WTC11 (cell line): ENCODE measurements at regions not wholly inside any gene's neighbourhood (a gene's known extent, or its start where the extent isn't known, plus 50 kb on each side); places are given as distances from the start of the nearest gene placed in this dataset.

ENCODE experiments used
- ATAC-seq: fragments of 200-7000 bp; cut with Tn5 transposase; 2 replicates; pipeline ENCODE4 v1.10.0; 2021; ENCODE audit warnings: mild to moderate bottlenecking, moderate library complexity
- CTCF ChIA-PET: fragments of 300-600 bp; sonication (Branson Sonifier 250); formaldehyde crosslinking; loops from one replicate; lab custom pipeline; 2021; ENCODE audit warnings: antibody characterized with exemption; lab: Charles Lee
- POLR2A ChIA-PET: fragments of 350-600 bp; sonication (Branson Sonifier 250); formaldehyde crosslinking; loops from one replicate; lab custom pipeline; 2021; ENCODE audit warnings: antibody characterized with exemption; lab: Charles Lee
- DNase-seq: peaks from one replicate; pipeline ENCODE4 v3.0.0; 2021; ENCODE audit warnings: low spot score
- H3K27ac Mint-ChIP-seq: 2 replicates; pipeline ENCODE4 v1.8.0; 2021; ENCODE audit warnings: mixed read lengths
- H3K27me3 Mint-ChIP-seq: 2 replicates; pipeline ENCODE4 v1.8.0; 2021; ENCODE audit warnings: low read depth, mild to moderate bottlenecking, moderate library complexity, mixed read lengths
- H3K36me3 Mint-ChIP-seq: 2 replicates; pipeline ENCODE4 v1.8.0; 2021; ENCODE audit warnings: mixed read lengths
- H3K4me1 Mint-ChIP-seq: 2 replicates; pipeline ENCODE4 v1.8.0; 2022; ENCODE audit warnings: mixed read lengths
- H3K4me3 Mint-ChIP-seq: 2 replicates; pipeline ENCODE4 v1.8.0; 2021; ENCODE audit warnings: mild to moderate bottlenecking, moderate library complexity, mixed read lengths
- H3K9me3 Mint-ChIP-seq: 2 replicates; pipeline ENCODE4 v1.8.0; 2021; ENCODE audit warnings: mixed read lengths
- ATF1 ChIP-seq: sonication (generic); formaldehyde crosslinking; IDR thresholded peaks from 2 replicates; pipeline ENCODE4 v1.8.1; 2023; ENCODE audit warnings: mild to moderate bottlenecking, moderate library complexity, missing genetic modification reagents
- CREB1 ChIP-seq: sonication (generic); formaldehyde crosslinking; IDR thresholded peaks from 2 replicates; pipeline ENCODE4 v1.8.0; 2023; ENCODE audit warnings: mild to moderate bottlenecking, missing genetic modification reagents
- GTF2I ChIP-seq: fragments of 250-450 bp; sonication (Bioruptor Pico); conservative IDR thresholded peaks from 2 replicates; pipeline ENCODE4 v1.4.0; 2021; ENCODE audit warnings: mild to moderate bottlenecking
- HMGA2 ChIP-seq: fragments of 250-450 bp; sonication (Bioruptor Pico); IDR thresholded peaks from 2 replicates; pipeline ENCODE4 v1.4.0; 2021; ENCODE audit warnings: mild to moderate bottlenecking, moderate library complexity
- JAZF1 ChIP-seq: fragments of 250-450 bp; sonication (Bioruptor Pico); IDR thresholded peaks from 2 replicates; pipeline ENCODE4 v1.9.0; 2021; ENCODE audit warnings: moderate library complexity, mild to moderate bottlenecking, inconsistent platforms
- NR1H2 ChIP-seq: sonication (generic); formaldehyde crosslinking; IDR thresholded peaks from 2 replicates; pipeline ENCODE4 v1.9.0; 2021; ENCODE audit warnings: mild to moderate bottlenecking, moderate library complexity, missing genetic modification reagents
- RELA ChIP-seq: sonication (generic); formaldehyde crosslinking; IDR thresholded peaks from 2 replicates; pipeline ENCODE4 v1.8.1; 2022; ENCODE audit warnings: missing genetic modification reagents, mild to moderate bottlenecking, borderline replicate concordance
- RORB ChIP-seq: fragments of 250-450 bp; sonication (Bioruptor Pico); IDR thresholded peaks from 2 replicates; pipeline ENCODE4 v1.9.0; 2021; ENCODE audit warnings: mild to moderate bottlenecking
- SMAD3 ChIP-seq: sonication (generic); formaldehyde crosslinking; IDR thresholded peaks from 2 replicates; pipeline ENCODE4 v1.8.0; 2022; ENCODE audit warnings: missing genetic modification reagents, mild to moderate bottlenecking, borderline replicate concordance
- SP1 ChIP-seq: sonication (generic); formaldehyde crosslinking; conservative IDR thresholded peaks from 2 replicates; pipeline ENCODE4 v1.8.1; 2022; ENCODE audit warnings: missing genetic modification reagents
- TEAD1 ChIP-seq: sonication (generic); formaldehyde crosslinking; IDR thresholded peaks from 2 replicates; pipeline ENCODE4 v1.8.0; 2022; ENCODE audit warnings: mild to moderate bottlenecking, missing genetic modification reagents
- ZNF121 ChIP-seq: sonication (generic); formaldehyde crosslinking; IDR thresholded peaks from 2 replicates; pipeline ENCODE4 v1.8.0; 2023; ENCODE audit warnings: missing genetic modification reagents
- ZNF138 ChIP-seq: sonication (generic); formaldehyde crosslinking; conservative IDR thresholded peaks from 2 replicates; pipeline ENCODE4 v1.8.1; 2022; ENCODE audit warnings: mild to moderate bottlenecking, moderate library complexity, missing genetic modification reagents
- ZNF263 ChIP-seq: sonication (generic); formaldehyde crosslinking; IDR thresholded peaks from 2 replicates; pipeline ENCODE4 v1.8.1; 2022; ENCODE audit warnings: low read depth, mild to moderate bottlenecking, moderate library complexity, missing genetic modification reagents
- ZNF423 ChIP-seq: fragments of 250-450 bp; sonication (Bioruptor Pico); IDR thresholded peaks from 2 replicates; pipeline ENCODE4 v2.1.2; 2022; ENCODE audit warnings: mild to moderate bottlenecking, moderate library complexity
- TF ChIP-seq, protein P1 (sequence below): sonication (generic); formaldehyde crosslinking; conservative IDR thresholded peaks from 2 replicates; pipeline ENCODE4 v1.8.1; 2023; ENCODE audit warnings: mild to moderate bottlenecking, low read depth, missing genetic modification reagents, moderate library complexity
- TF ChIP-seq, protein P2 (sequence below): sonication (generic); formaldehyde crosslinking; IDR thresholded peaks from 2 replicates; pipeline ENCODE4 v1.8.0; 2022; ENCODE audit warnings: mild to moderate bottlenecking, missing genetic modification reagents
- TF ChIP-seq, protein P3 (sequence below): sonication (generic); formaldehyde crosslinking; IDR thresholded peaks from 2 replicates; pipeline ENCODE4 v1.8.0; 2023; ENCODE audit warnings: mild to moderate bottlenecking, missing genetic modification reagents
- TF ChIP-seq, protein P4 (sequence below): sonication (generic); formaldehyde crosslinking; IDR thresholded peaks from 2 replicates; pipeline ENCODE4 v1.8.0; 2022; ENCODE audit warnings: mild to moderate bottlenecking, missing genetic modification reagents

DNA sequence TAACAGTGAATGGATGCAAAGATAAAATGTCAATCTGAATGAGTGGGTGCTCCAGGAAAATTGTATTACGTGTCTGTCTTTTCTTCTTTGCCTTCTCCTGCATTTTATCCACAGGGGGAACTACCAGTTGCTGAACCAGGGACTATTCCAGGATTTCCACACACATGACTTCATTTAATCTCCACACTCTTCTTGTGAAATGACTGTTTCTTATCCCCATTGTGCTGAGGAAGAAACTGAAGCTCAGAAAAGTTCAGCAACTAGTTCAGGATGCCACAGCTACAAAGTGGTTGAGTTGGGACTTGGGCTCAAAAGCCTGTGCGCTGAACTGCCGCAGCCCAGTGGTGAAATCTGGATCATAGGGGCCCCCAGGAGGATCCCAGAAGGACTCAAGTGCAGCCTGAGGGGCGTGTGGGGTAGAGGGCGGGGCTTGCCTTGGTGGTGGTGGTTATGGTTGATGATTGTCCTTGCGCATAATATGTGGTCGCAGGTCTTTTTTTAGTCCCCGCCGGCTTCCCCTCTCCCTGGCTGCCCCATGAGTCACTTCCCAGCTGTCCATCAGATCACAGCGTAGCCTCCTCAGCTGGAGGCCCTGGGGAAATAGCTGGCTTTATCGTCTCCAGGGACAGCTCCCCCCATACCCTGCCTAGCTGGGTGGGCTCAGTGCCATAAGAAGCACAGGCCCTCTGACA is 235.2 kb upstream of the CRY1 start (continued):
- TF ChIP-seq, protein P1, sequence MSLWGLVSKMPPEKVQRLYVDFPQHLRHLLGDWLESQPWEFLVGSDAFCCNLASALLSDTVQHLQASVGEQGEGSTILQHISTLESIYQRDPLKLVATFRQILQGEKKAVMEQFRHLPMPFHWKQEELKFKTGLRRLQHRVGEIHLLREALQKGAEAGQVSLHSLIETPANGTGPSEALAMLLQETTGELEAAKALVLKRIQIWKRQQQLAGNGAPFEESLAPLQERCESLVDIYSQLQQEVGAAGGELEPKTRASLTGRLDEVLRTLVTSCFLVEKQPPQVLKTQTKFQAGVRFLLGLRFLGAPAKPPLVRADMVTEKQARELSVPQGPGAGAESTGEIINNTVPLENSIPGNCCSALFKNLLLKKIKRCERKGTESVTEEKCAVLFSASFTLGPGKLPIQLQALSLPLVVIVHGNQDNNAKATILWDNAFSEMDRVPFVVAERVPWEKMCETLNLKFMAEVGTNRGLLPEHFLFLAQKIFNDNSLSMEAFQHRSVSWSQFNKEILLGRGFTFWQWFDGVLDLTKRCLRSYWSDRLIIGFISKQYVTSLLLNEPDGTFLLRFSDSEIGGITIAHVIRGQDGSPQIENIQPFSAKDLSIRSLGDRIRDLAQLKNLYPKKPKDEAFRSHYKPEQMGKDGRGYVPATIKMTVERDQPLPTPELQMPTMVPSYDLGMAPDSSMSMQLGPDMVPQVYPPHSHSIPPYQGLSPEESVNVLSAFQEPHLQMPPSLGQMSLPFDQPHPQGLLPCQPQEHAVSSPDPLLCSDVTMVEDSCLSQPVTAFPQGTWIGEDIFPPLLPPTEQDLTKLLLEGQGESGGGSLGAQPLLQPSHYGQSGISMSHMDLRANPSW (CRISPR knock-in tag) = no peak
- TF ChIP-seq ATF1 (CRISPR knock-in tag) = no peak
- no peak for TF ChIP-seq CREB1 (CRISPR knock-in tag)
- TF ChIP-seq, protein P2, sequence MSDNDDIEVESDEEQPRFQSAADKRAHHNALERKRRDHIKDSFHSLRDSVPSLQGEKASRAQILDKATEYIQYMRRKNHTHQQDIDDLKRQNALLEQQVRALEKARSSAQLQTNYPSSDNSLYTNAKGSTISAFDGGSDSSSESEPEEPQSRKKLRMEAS (CRISPR knock-in tag) = no peak

DNA sequence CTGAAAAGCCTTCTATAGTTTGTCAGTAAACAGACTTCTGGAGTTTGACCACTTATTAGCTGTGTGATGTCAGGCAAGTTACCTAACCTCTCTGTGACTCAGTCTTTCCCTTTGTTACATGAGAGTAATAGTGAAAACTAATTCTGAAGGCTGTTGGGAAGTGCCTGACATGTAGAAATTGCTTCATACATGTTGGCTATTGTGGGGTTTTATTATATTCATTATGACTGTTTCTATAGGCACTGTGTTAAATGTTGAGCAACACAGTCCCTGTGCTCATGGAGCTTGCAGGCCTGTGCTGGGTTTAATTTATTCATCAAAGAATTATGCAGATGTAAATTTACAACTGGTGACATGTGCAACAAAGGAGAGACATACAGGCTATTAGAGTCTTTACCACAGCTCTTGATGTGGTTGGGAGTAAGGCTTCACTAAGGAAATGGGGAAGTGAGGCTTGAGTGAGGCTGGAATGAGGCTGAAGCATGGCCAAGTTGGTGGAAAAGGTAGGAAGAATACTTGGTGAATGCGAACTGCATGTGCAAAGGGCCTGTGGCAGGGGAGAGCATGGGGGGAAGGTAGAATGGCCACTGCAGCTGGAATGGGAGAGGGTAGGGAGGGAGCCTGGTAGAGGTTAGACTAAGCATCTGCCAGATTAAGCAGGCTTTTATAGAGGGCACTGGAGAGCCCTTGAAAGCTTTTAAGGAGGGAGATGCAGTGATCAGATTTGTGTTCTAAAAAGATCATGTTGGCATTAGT is 236.4 kb upstream of the CRY1 start:
- TF ChIP-seq NR1H2 (CRISPR knock-in tag) = no peak
- TF ChIP-seq SMAD3 (CRISPR knock-in tag) = no peak
- TF ChIP-seq, protein P3, sequence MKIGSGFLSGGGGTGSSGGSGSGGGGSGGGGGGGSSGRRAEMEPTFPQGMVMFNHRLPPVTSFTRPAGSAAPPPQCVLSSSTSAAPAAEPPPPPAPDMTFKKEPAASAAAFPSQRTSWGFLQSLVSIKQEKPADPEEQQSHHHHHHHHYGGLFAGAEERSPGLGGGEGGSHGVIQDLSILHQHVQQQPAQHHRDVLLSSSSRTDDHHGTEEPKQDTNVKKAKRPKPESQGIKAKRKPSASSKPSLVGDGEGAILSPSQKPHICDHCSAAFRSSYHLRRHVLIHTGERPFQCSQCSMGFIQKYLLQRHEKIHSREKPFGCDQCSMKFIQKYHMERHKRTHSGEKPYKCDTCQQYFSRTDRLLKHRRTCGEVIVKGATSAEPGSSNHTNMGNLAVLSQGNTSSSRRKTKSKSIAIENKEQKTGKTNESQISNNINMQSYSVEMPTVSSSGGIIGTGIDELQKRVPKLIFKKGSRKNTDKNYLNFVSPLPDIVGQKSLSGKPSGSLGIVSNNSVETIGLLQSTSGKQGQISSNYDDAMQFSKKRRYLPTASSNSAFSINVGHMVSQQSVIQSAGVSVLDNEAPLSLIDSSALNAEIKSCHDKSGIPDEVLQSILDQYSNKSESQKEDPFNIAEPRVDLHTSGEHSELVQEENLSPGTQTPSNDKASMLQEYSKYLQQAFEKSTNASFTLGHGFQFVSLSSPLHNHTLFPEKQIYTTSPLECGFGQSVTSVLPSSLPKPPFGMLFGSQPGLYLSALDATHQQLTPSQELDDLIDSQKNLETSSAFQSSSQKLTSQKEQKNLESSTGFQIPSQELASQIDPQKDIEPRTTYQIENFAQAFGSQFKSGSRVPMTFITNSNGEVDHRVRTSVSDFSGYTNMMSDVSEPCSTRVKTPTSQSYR (CRISPR knock-in tag) = no peak
- TF ChIP-seq TEAD1 (CRISPR knock-in tag) = no peak
- no peak for TF ChIP-seq JAZF1 (CRISPR knock-in tag)
- no peak for TF ChIP-seq ZNF138 (CRISPR knock-in tag)
- TF ChIP-seq, protein P4, sequence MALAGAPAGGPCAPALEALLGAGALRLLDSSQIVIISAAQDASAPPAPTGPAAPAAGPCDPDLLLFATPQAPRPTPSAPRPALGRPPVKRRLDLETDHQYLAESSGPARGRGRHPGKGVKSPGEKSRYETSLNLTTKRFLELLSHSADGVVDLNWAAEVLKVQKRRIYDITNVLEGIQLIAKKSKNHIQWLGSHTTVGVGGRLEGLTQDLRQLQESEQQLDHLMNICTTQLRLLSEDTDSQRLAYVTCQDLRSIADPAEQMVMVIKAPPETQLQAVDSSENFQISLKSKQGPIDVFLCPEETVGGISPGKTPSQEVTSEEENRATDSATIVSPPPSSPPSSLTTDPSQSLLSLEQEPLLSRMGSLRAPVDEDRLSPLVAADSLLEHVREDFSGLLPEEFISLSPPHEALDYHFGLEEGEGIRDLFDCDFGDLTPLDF (CRISPR knock-in tag) = no peak
- TF ChIP-seq SP1 = no peak
- no peak for TF ChIP-seq ZNF263 (CRISPR knock-in tag)
- no peak for TF ChIP-seq ZNF423 (CRISPR knock-in tag)
- no peak; the same call in 1 of the 2 replicates for TF ChIP-seq GTF2I (CRISPR knock-in tag)
- TF ChIP-seq ZNF121 = no peak
- TF ChIP-seq RELA (CRISPR knock-in tag) = no peak
- TF ChIP-seq, protein P1 (CRISPR knock-in tag) = no peak
- TF ChIP-seq RORB (CRISPR knock-in tag) = no peak
- no peak for TF ChIP-seq HMGA2
- no peaks in the 10 kb centered on the region for H3K9me3 Mint-ChIP-seq
- H3K36me3 Mint-ChIP-seq = no peaks in the 10 kb centered on the region
- no peak overlapping the region for H3K27ac Mint-ChIP-seq
- peaks cover 21% of the 10 kb centered on the region for H3K4me1 Mint-ChIP-seq
- DNase-seq (no peak), ATAC-seq (no peak)
- POLR2A ChIA-PET = no interaction called here
- CTCF ChIA-PET = interaction anchor here (1.0 kb wide), 1 partner anchor 194 kb away, joined by 3 read pairs; no protein-coding TSS in a partner anchor
- H3K4me3 Mint-ChIP-seq = no peak overlapping the region
- H3K27me3 Mint-ChIP-seq = no peaks in the 10 kb centered on the region; the same call in 1 of the 2 replicates
